ENCODE measurements at regions not wholly inside any gene's neighbourhood (a gene's known extent, or its start where the extent isn't known, plus 50 kb on each side); places are given as distances from the start of the nearest gene placed in this dataset.

- DNase-seq (ENCODE audit: low read depth, low spot score) = no peak
- CTCF ChIA-PET = no interaction called here
- POLR2A ChIA-PET = no interaction called here
- RAD21 ChIA-PET (ENCODE audit: low non-redundant PET in 1 of 2, low total read pairs in 2 of 2, uncharacterized antibody in 2 of 2, unreplicated experiment in 2 of 2) = no interaction called here
- no peaks in the 10 kb centered on the region for H4K20me1 ChIP-seq (ENCODE audit: insufficient read depth)
- BruUV-seq (replicated peaks) = no TSS peak
- no peaks in the 10 kb centered on the region for H3K9me3 ChIP-seq (ENCODE audit: control insufficient read depth in 1 of 2, insufficient read depth in 1 of 2, low read depth in 1 of 2, low read length in 2 of 2)
- TF ChIP-seq CTCF (IDR thresholded peaks at IDR 0.05 in 2 of 3, conservative IDR thresholded peaks at IDR 0.05 in 1 of 3; ENCODE audit: borderline replicate concordance in 1 of 3, insufficient read depth in 1 of 3, low read depth in 2 of 3, low read length in 2 of 3) (no peak), ZFX (IDR thresholded peaks at IDR 0.05) (no peak), EZH2phosphoT487 (IDR thresholded peaks at IDR 0.05; ENCODE audit: borderline replicate concordance) (no peak), POLR2AphosphoS5 (IDR thresholded peaks at IDR 0.05; ENCODE audit: low read depth, low read length) (no peak)
- no peaks in the 10 kb centered on the region for H3K4me1 ChIP-seq (ENCODE audit: control insufficient read depth in 1 of 2, insufficient read depth in 2 of 2, low read length in 2 of 2)
- H3K9me2 ChIP-seq (ENCODE audit: insufficient read depth) = no peaks in the 10 kb centered on the region
- H3K4me2 ChIP-seq (ENCODE audit: low read length) = no peak overlapping the region
- no peak overlapping the region for H3K27ac ChIP-seq (ENCODE audit: low read depth, low read length)
- H3K4me3 ChIP-seq (replicated peaks in 1 of 2; ENCODE audit: low read depth in 1 of 2, low read length in 2 of 2) = no peak overlapping the region
- no peak overlapping the region for H3K9ac ChIP-seq (ENCODE audit: low read length)
- H2AFZ ChIP-seq (ENCODE audit: low read depth, low read length, poor library complexity, severe bottlenecking) = no peak overlapping the region
- no peak for ATAC-seq
- H3K79me2 ChIP-seq (ENCODE audit: insufficient read depth, low read length) = no peaks in the 10 kb centered on the region
- intact Hi-C loops (cut with micrococcal nuclease) = no loop called here
- no peaks in the 10 kb centered on the region for H3K36me3 ChIP-seq (ENCODE audit: control insufficient read depth in 1 of 2, insufficient read depth in 2 of 2, low read length in 2 of 2)
- H3K27me3 ChIP-seq (ENCODE audit: insufficient read depth, low read length) = peaks cover 49% of the 10 kb centered on the region
Measured at GRCh38 chr7:25659841-25660240, 431.6 kb upstream of the NPVF start.

- Histone ChIP-seq H3K27me3 (ENCODE audit: insufficient read depth, low read length) (peaks cover 57% of the 10 kb centered on the region), H3K4me3 (replicated peaks in 1 of 2; ENCODE audit: low read depth in 1 of 2, low read length in 2 of 2) (no peak overlapping the region), H2AFZ (ENCODE audit: low read depth, low read length, poor library complexity, severe bottlenecking) (no peak overlapping the region), H3K27ac (ENCODE audit: low read depth, low read length) (no peak overlapping the region), H3K4me2 (ENCODE audit: low read length) (no peak overlapping the region), H3K9ac (ENCODE audit: low read length) (no peak overlapping the region), H3K36me3 (ENCODE audit: control insufficient read depth in 1 of 2, insufficient read depth in 2 of 2, low read length in 2 of 2) (no peaks in the 10 kb centered on the region), H4K20me1 (ENCODE audit: insufficient read depth) (no peaks in the 10 kb centered on the region), H3K9me3 (ENCODE audit: control insufficient read depth in 1 of 2, insufficient read depth in 1 of 2, low read depth in 1 of 2, low read length in 2 of 2) (no peaks in the 10 kb centered on the region), H3K9me2 (ENCODE audit: insufficient read depth) (no peaks in the 10 kb centered on the region), H3K4me1 (ENCODE audit: control insufficient read depth in 1 of 2, insufficient read depth in 2 of 2, low read length in 2 of 2) (no peaks in the 10 kb centered on the region), H3K79me2 (ENCODE audit: insufficient read depth, low read length) (no peaks in the 10 kb centered on the region)
- TF ChIP-seq POLR2AphosphoS5 (IDR thresholded peaks at IDR 0.05; ENCODE audit: low read depth, low read length) (no peak), ZFX (IDR thresholded peaks at IDR 0.05) (no peak)
- no peak for ATAC-seq
- CTCF ChIA-PET = no interaction called here
- intact Hi-C loops (cut with micrococcal nuclease) = no loop called here
- RAD21 ChIA-PET (ENCODE audit: low non-redundant PET in 1 of 2, low total read pairs in 2 of 2, uncharacterized antibody in 2 of 2, unreplicated experiment in 2 of 2) = no interaction called here
- POLR2A ChIA-PET = no interaction called here
- BruUV-seq (replicated peaks) = no TSS peak
- no peak for DNase-seq (ENCODE audit: low read depth, low spot score)
Measured at GRCh38 chr7:25662841-25663800, 434.8 kb upstream of the NPVF start.

All from HCT116 (cell line).